DOHH2 (cell line): ENCODE measurements at regions not wholly inside any gene's neighbourhood (a gene's known extent, or its start where the extent isn't known, plus 50 kb on each side); places are given as distances from the start of the nearest gene placed in this dataset.

Experiments used
- H3F3A ChIP-seq: fragments of 200-600 bp; sonication (generic), shearing (Covaris generic); 2 replicates; pipeline ENCODE4 v1.6.0; 2016; ENCODE audit warnings: antibody characterized with exemption, mild to moderate bottlenecking; ENCODE audit not compliant: control insufficient read depth, insufficient read depth
- H3K27ac ChIP-seq: fragments of 200-600 bp; sonication (generic); 2 replicates; pipeline ENCODE4 v1.5.1; 2014; ENCODE audit warnings: low read depth, mild to moderate bottlenecking, low read length, moderate library complexity
- H3K27me3 ChIP-seq: fragments of 200-600 bp; sonication (generic); 2 replicates; pipeline ENCODE4 v1.6.1; 2014; ENCODE audit warnings: mild to moderate bottlenecking, low read length, mixed read lengths; ENCODE audit not compliant: control insufficient read depth
- H3K36me3 ChIP-seq: fragments of 200-600 bp; sonication (generic); 2 replicates; pipeline ENCODE4 v1.6.1; 2014; ENCODE audit warnings: mild to moderate bottlenecking, low read length, moderate library complexity, mixed read lengths; ENCODE audit not compliant: control insufficient read depth
- H3K4me1 ChIP-seq: fragments of 200-600 bp; sonication (generic); 2 replicates; pipeline ENCODE4 v1.6.1; 2014; ENCODE audit warnings: mild to moderate bottlenecking, low read length, mixed read lengths; ENCODE audit not compliant: control insufficient read depth
- H3K4me2 ChIP-seq: fragments of 200-600 bp; sonication (generic); 2 replicates; pipeline ENCODE4 v1.6.0; 2014; ENCODE audit warnings: mild to moderate bottlenecking, low read length, moderate library complexity
- H3K4me3 ChIP-seq: fragments of 200-600 bp; sonication (generic); 2 replicates; pipeline ENCODE4 v1.5.1; 2014; ENCODE audit warnings: mild to moderate bottlenecking, low read length, mixed read lengths
- H3K79me2 ChIP-seq: fragments of 200-600 bp; sonication (generic); 2 replicates; pipeline ENCODE4 v1.6.1; 2014; ENCODE audit warnings: mild to moderate bottlenecking, low read length, mixed read lengths; ENCODE audit not compliant: control insufficient read depth
- H3K9me2 ChIP-seq: fragments of 200-600 bp; sonication (generic); replicated peaks from 2 replicates; pipeline ENCODE4 v1.6.1; 2014; ENCODE audit warnings: mild to moderate bottlenecking, low read length, mixed read lengths; ENCODE audit not compliant: control insufficient read depth
- H3K9me3 ChIP-seq: fragments of 200-600 bp; sonication (generic); 2 replicates; pipeline ENCODE4 v1.6.1; 2014; ENCODE audit warnings: antibody characterized with exemption, low read length, mixed read lengths; ENCODE audit not compliant: control insufficient read depth, insufficient read depth
- H4K20me1 ChIP-seq: fragments of 200-600 bp; sonication (generic); 2 replicates; pipeline ENCODE4 v1.6.0; 2014; ENCODE audit warnings: low read depth, mild to moderate bottlenecking, antibody characterized with exemption, low read length, moderate library complexity; ENCODE audit not compliant: control insufficient read depth, insufficient read depth
- EZH2phosphoT487 ChIP-seq: fragments of 200-600 bp; sonication (generic); IDR thresholded peaks from 2 replicates; pipeline ENCODE4 v1.6.1; 2017; ENCODE audit warnings: borderline replicate concordance, mild to moderate bottlenecking, antibody characterized with exemption, low read length, moderate library complexity, mixed read lengths
- TF ChIP-seq, protein P1 (sequence below): fragments of 200-600 bp; sonication (generic); IDR thresholded peaks from one replicate; pipeline ENCODE4 v1.5.1; 2014; ENCODE audit warnings: antibody characterized with exemption, mild to moderate bottlenecking, low read depth, low read length; ENCODE audit not compliant: poor library complexity, severe bottlenecking

DNA sequence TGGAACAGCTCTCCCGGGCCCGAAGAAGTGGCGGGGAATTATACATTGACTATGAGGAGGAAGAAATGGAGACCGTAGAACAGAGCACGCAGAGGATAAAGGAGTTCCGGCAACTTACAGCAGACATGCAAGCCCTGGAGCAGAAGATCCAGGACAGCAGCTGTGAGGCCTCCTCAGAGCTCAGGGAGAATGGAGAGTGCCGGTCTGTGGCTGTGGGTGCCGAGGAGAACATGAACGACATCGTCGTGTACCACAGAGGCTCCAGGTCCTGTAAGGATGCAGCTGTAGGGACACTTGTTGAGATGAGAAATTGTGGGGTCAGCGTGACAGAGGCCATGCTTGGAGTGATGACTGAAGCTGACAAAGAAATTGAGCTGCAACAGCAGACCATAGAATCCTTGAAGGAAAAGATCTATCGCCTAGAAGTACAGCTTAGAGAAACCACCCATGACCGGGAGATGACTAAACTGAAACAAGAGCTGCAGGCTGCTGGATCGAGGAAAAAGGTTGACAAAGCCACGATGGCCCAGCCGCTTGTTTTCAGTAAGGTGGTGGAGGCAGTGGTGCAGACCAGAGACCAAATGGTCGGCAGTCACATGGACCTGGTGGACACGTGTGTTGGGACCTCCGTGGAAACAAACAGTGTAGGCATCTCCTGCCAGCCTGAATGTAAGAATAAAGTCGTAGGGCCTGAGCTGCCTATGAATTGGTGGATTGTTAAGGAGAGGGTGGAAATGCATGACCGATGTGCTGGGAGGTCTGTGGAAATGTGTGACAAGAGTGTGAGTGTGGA is 129.5 kb upstream of the DMRT1 start:
- peaks cover 14% of the 10 kb centered on the region for H3K79me2 ChIP-seq
- H3K4me1 ChIP-seq = peaks cover 28% of the 10 kb centered on the region
- H3K4me2 ChIP-seq = no peak overlapping the region

DNA sequence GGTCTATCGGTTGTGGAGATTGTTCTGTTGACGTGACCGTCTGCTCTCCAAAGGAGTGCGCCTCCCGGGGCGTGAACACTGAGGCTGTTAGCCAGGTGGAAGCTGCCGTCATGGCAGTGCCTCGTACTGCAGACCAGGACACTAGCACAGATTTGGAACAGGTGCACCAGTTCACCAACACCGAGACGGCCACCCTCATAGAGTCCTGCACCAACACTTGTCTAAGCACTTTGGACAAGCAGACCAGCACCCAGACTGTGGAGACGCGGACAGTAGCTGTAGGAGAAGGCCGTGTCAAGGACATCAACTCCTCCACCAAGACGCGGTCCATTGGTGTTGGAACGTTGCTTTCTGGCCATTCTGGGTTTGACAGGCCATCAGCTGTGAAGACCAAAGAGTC is 128.9 kb upstream of the DMRT1 start:
- peaks cover 28% of the 10 kb centered on the region for H3K4me1 ChIP-seq
- no peaks in the 10 kb centered on the region for H3K9me2 ChIP-seq
- H3F3A ChIP-seq = no peaks in the 10 kb centered on the region
- H3K9me3 ChIP-seq = no peaks in the 10 kb centered on the region
- TF ChIP-seq, protein P1, sequence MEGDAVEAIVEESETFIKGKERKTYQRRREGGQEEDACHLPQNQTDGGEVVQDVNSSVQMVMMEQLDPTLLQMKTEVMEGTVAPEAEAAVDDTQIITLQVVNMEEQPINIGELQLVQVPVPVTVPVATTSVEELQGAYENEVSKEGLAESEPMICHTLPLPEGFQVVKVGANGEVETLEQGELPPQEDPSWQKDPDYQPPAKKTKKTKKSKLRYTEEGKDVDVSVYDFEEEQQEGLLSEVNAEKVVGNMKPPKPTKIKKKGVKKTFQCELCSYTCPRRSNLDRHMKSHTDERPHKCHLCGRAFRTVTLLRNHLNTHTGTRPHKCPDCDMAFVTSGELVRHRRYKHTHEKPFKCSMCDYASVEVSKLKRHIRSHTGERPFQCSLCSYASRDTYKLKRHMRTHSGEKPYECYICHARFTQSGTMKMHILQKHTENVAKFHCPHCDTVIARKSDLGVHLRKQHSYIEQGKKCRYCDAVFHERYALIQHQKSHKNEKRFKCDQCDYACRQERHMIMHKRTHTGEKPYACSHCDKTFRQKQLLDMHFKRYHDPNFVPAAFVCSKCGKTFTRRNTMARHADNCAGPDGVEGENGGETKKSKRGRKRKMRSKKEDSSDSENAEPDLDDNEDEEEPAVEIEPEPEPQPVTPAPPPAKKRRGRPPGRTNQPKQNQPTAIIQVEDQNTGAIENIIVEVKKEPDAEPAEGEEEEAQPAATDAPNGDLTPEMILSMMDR = no peak
- TF ChIP-seq EZH2phosphoT487 = no peak
- H3K4me3 ChIP-seq = no peak overlapping the region
- peaks cover 14% of the 10 kb centered on the region for H3K79me2 ChIP-seq
- no peaks in the 10 kb centered on the region for H3K27me3 ChIP-seq
- peaks cover 62% of the 10 kb centered on the region for H3K36me3 ChIP-seq
- H3K4me2 ChIP-seq = no peak overlapping the region
- no peak overlapping the region for H3K27ac ChIP-seq
- no peaks in the 10 kb centered on the region for H4K20me1 ChIP-seq

More for the DNA sequence above, 129.5 kb upstream of the DMRT1 start:
- H3K4me3 ChIP-seq = no peak overlapping the region
- H3K27me3 ChIP-seq = no peaks in the 10 kb centered on the region
- no peaks in the 10 kb centered on the region for H3K9me2 ChIP-seq
- peaks cover 61% of the 10 kb centered on the region for H3K36me3 ChIP-seq
- no peaks in the 10 kb centered on the region for H3F3A ChIP-seq
- no peaks in the 10 kb centered on the region for H4K20me1 ChIP-seq
- H3K9me3 ChIP-seq = no peaks in the 10 kb centered on the region
- TF ChIP-seq, protein P1 = no peak
- no peak for TF ChIP-seq EZH2phosphoT487
- no peak overlapping the region for H3K27ac ChIP-seq

DNA sequence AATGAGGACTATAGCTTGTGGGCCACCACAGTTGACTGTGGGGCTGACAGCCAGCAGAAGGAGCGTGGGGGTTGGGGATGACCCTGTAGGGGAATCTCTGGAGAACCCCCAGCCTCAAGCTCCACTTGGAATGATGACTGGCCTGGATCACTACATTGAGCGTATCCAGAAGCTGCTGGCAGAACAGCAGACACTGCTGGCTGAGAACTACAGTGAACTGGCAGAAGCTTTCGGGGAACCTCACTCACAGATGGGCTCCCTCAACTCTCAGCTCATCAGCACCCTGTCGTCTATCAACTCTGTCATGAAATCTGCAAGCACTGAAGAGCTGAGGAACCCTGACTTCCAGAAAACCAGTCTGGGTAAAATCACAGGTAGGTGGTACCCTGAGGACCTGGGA is 128.4 kb upstream of the DMRT1 start:
- H3K9me3 ChIP-seq = no peaks in the 10 kb centered on the region
- no peak overlapping the region for H3K4me2 ChIP-seq

More for the DNA sequence above, 128.4 kb upstream of the DMRT1 start:
- Histone ChIP-seq H3K4me3 (no peak overlapping the region), H3F3A (no peaks in the 10 kb centered on the region), H3K79me2 (peaks cover 14% of the 10 kb centered on the region), H4K20me1 (no peaks in the 10 kb centered on the region), H3K9me2 (no peaks in the 10 kb centered on the region), H3K27ac (no peak overlapping the region), H3K27me3 (no peaks in the 10 kb centered on the region), H3K4me1 (peaks cover 28% of the 10 kb centered on the region), H3K36me3 (peaks cover 62% of the 10 kb centered on the region)
- TF ChIP-seq, protein P1 = no peak
- TF ChIP-seq EZH2phosphoT487 = no peak
